ENCODE measurements at regions not wholly inside any gene's neighbourhood (a gene's known extent, or its start where the extent isn't known, plus 50 kb on each side); places are given as distances from the start of the nearest gene placed in this dataset.

- Histone ChIP-seq H4K8ac (ENCODE audit: extremely low read depth, insufficient read depth, low read length) (no peak overlapping the region), H4K91ac (replicated peaks; ENCODE audit: insufficient read length, low read length) (no peak overlapping the region), H3K23ac (ENCODE audit: insufficient read length) (no peak overlapping the region), H2BK12ac (ENCODE audit: low read depth, low read length) (no peak overlapping the region), H3K9ac (replicated peaks in 1 of 4; ENCODE audit: extremely low read depth in 1 of 4, low read depth in 3 of 4, low read length in 3 of 4) (no peak overlapping the region), H3K4ac (replicated peaks; ENCODE audit: insufficient read length, low read depth, low read length) (no peak overlapping the region), H4K5ac (ENCODE audit: insufficient read length, low read depth, low read length) (no peak overlapping the region), H3K4me1 (replicated peaks in 1 of 4; ENCODE audit: control insufficient read depth in 3 of 4, insufficient read depth in 4 of 4, low read length in 3 of 4) (no peaks in the 10 kb centered on the region), H3K9me3 (ENCODE audit: insufficient read depth in 2 of 2, low read depth in 1 of 2, low read length in 1 of 2) (no peaks in the 10 kb centered on the region), H3K4me3 (ENCODE audit: extremely low read depth in 1 of 4, insufficient read depth in 2 of 4, low read depth in 3 of 4, low read length in 4 of 4) (no peak overlapping the region), H4K20me1 (replicated peaks in 1 of 2; ENCODE audit: control insufficient read depth in 1 of 2, insufficient read depth in 2 of 2, low read length in 2 of 2) (no peaks in the 10 kb centered on the region), H3K56ac (replicated peaks; ENCODE audit: insufficient read length, low read depth, low read length) (no peak overlapping the region), H3K4me2 (ENCODE audit: insufficient read depth in 1 of 2, low read depth in 2 of 2, low read length in 2 of 2) (no peak overlapping the region), H3K79me2 (ENCODE audit: control insufficient read depth in 1 of 2, insufficient read depth in 2 of 2, low read length in 2 of 2) (no peaks in the 10 kb centered on the region), H3K14ac (ENCODE audit: insufficient read length) (no peak overlapping the region), H2BK120ac (replicated peaks; ENCODE audit: low read depth, low read length) (no peak overlapping the region), H3K27ac (ENCODE audit: low read depth, low read length) (no peak overlapping the region), H2BK20ac (ENCODE audit: low read length) (no peak overlapping the region), H2AK5ac (ENCODE audit: low read depth, low read length) (no peak overlapping the region), H3K18ac (ENCODE audit: extremely low read depth, low read length) (no peak overlapping the region), H3K27me3 (replicated peaks in 1 of 4; ENCODE audit: control insufficient read depth in 3 of 4, extremely low read depth in 1 of 4, insufficient read depth in 3 of 4, low read length in 3 of 4) (no peaks in the 10 kb centered on the region), H3K23me2 (ENCODE audit: low read depth, low read length) (no peaks in the 10 kb centered on the region), H2BK5ac (ENCODE audit: low read depth, low read length) (no peak overlapping the region), H2BK15ac (ENCODE audit: low read length) (no peak overlapping the region), H3K79me1 (ENCODE audit: low read depth, low read length) (no peaks in the 10 kb centered on the region), H2AFZ (ENCODE audit: low read length) (no peak overlapping the region), H3K36me3 (ENCODE audit: control insufficient read depth in 2 of 4, insufficient read depth in 4 of 4, low read length in 3 of 4) (no peaks in the 10 kb centered on the region)
- FAIRE-seq (no peak), DNase-seq (ENCODE audit: low read depth in 1 of 2, low spot score in 2 of 2) (no peak)
- no peak for TF ChIP-seq POLR2AphosphoS5 (IDR thresholded peaks at IDR 0.05; ENCODE audit: low read depth, low read length)
- TF ChIP-seq KDM1A (IDR thresholded peaks at IDR 0.05; ENCODE audit: borderline replicate concordance, low read length), result no peak
- no peak for TF ChIP-seq SP2 (IDR thresholded peaks at IDR 0.05; ENCODE audit: low read length)
- no peak for TF ChIP-seq BRCA1 (IDR thresholded peaks at IDR 0.05; ENCODE audit: low read depth, low read length)
- TF ChIP-seq JUN (IDR thresholded peaks at IDR 0.05; ENCODE audit: low read depth, low read length), result no peak
- TF ChIP-seq RFX5 (IDR thresholded peaks at IDR 0.05; ENCODE audit: borderline replicate concordance, low read depth, low read length), result no peak
- TF ChIP-seq SP1 (IDR thresholded peaks at IDR 0.05; ENCODE audit: low read depth, low read length), result no peak
- TF ChIP-seq CREB1 (IDR thresholded peaks at IDR 0.05), result no peak
- TF ChIP-seq EGR1 (IDR thresholded peaks at IDR 0.05; ENCODE audit: borderline replicate concordance, low read depth, low read length), result no peak
- TF ChIP-seq ZNF274 (IDR thresholded peaks at IDR 0.05; ENCODE audit: borderline replicate concordance, extremely low read depth, low read length), result no peak
- no peak for TF ChIP-seq EP300 (IDR thresholded peaks at IDR 0.05; ENCODE audit: borderline replicate concordance in 1 of 2, low read depth in 2 of 2, low read length in 2 of 2)
- TF ChIP-seq EZH2 (IDR thresholded peaks at IDR 0.05; ENCODE audit: low read depth, low read length, severe bottlenecking), result no peak
- TF ChIP-seq RAD21 (IDR thresholded peaks at IDR 0.05 in 1 of 2, conservative IDR thresholded peaks at IDR 0.05 in 1 of 2; ENCODE audit: low read depth in 2 of 2, low read length in 2 of 2), result no peak
- TF ChIP-seq RXRA (IDR thresholded peaks at IDR 0.05; ENCODE audit: insufficient read depth, low read depth, low read length), result no peak
- TF ChIP-seq JUND (IDR thresholded peaks at IDR 0.05; ENCODE audit: low read length), result no peak
- TF ChIP-seq CBX8 (IDR thresholded peaks at IDR 0.05; ENCODE audit: borderline replicate concordance, low read depth, low read length), result no peak
- no peak for TF ChIP-seq CEBPB (IDR thresholded peaks at IDR 0.05; ENCODE audit: low read depth, low read length)
- POLR2A ChIA-PET (ENCODE audit: partially characterized antibody), result no interaction called here
- CTCF ChIA-PET (ENCODE audit: partially characterized antibody), result no interaction called here
- 93% methylated on average over 3 of the region's 3 CpGs; no CpG with 5 or more reads in 1 of the 2 experiments for WGBS, 2 experiments (ENCODE audit: extremely low coverage in 1 of 2, insufficient coverage in 1 of 2, insufficient read length in 1 of 2, insufficient replicate concordance in 2 of 2, low coverage in 1 of 2, low lambda C conversion rate in 2 of 2, missing lambda C conversion rate in 1 of 2)
Measured at GRCh38 chr7:80999100-80999499, 80.2 kb upstream of the SEMA3C start.
